ENCODE measurements at regions not wholly inside any gene's neighbourhood (a gene's known extent, or its start where the extent isn't known, plus 50 kb on each side); places are given as distances from the start of the nearest gene placed in this dataset.
"Not testable (repeated sequence)": the region's sequence is repeated elsewhere in the genome, so short reads cannot be mapped to it uniquely, and the experiment has no call there.

DNA sequence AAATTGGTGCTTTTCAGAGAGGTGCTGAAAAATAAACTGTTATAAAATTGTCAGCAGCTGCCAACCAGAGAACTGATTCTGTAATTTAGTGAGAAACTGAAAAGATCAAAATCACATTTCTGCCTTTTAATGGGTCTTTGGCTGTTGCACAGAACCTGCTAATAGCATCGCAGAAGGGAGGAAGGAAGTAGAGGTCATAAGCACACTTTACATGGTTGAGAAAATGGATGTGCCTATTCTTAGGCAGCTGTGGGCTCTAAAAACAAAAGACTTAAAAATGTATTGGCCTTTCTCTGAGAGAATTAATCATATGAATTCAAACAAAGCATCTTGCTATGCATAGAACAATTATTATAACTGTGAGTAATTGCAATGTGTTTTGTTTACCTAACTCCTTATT is 1186.9 kb downstream of the DSC3 start:
- no peak for DNase-seq
- Histone ChIP-seq H3K36me3 (no peaks in the 10 kb centered on the region), H3K4me3 (no peak overlapping the region), H3K9me3 (no peaks in the 10 kb centered on the region), H3K27me3 (no peaks in the 10 kb centered on the region), H3K9ac (ENCODE audit: low read depth in 2 of 2, low read length in 2 of 2) (no peak overlapping the region), H3K4me1 (no peaks in the 10 kb centered on the region), H3K27ac (no peak overlapping the region)
- intact Hi-C loops (cut with DNase I), result no loop called here
- TF ChIP-seq, protein P1, sequence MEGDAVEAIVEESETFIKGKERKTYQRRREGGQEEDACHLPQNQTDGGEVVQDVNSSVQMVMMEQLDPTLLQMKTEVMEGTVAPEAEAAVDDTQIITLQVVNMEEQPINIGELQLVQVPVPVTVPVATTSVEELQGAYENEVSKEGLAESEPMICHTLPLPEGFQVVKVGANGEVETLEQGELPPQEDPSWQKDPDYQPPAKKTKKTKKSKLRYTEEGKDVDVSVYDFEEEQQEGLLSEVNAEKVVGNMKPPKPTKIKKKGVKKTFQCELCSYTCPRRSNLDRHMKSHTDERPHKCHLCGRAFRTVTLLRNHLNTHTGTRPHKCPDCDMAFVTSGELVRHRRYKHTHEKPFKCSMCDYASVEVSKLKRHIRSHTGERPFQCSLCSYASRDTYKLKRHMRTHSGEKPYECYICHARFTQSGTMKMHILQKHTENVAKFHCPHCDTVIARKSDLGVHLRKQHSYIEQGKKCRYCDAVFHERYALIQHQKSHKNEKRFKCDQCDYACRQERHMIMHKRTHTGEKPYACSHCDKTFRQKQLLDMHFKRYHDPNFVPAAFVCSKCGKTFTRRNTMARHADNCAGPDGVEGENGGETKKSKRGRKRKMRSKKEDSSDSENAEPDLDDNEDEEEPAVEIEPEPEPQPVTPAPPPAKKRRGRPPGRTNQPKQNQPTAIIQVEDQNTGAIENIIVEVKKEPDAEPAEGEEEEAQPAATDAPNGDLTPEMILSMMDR (IDR thresholded peaks at IDR 0.05), result no peak

DNA sequence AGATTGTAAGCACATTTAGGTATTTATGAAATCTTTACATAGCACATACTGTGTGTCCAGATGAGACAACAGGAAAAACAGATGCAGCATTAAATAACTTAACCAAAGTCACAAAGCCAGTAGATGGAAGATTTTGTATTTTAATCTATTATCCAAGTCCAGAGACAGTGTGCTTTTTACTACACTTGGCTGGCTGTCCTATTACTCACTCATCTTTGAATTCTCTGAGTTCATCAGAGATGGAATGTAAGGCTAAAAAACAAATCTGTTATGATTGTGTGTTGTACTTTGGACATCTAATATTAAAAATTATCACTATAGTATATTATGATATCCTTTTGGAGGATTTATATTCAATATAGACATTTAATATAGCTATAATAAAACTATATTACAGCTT is 1189.4 kb downstream of the DSC3 start:
- Histone ChIP-seq H3K36me3 (no peaks in the 10 kb centered on the region), H3K9me3 (no peaks in the 10 kb centered on the region), H3K9ac (ENCODE audit: low read depth in 2 of 2, low read length in 2 of 2) (no peak overlapping the region), H3K27me3 (no peaks in the 10 kb centered on the region), H3K27ac (no peak overlapping the region), H3K4me3 (no peak overlapping the region), H3K4me1 (no peaks in the 10 kb centered on the region)
- TF ChIP-seq, protein P1 (IDR thresholded peaks at IDR 0.05), result no peak
- DNase-seq, result no peak
- intact Hi-C loops (cut with DNase I), result no loop called here

DNA sequence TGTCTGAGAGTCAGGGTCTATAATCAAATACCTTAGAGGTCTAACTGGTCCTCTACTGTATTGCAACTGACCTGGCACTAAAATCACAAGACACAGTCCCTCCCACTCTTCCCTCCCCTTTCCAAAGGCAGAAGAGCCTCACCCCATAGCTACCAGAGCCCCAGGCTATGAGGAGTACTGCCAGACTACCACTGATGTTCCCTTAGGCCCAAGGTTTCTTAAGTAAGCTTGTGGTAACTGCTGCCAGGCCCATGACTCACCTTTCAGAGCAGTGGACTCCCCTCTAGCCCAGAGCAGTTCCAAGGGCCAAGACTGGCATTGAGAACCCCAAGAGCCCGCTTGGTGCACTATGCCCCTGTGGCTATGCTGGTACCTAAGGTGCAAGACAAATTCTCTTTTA is 1193.4 kb downstream of the DSC3 start:
- DNase-seq, result no peak
- TF ChIP-seq, protein P1 (IDR thresholded peaks at IDR 0.05), result no peak
- intact Hi-C loops (cut with DNase I), result no loop called here
- Histone ChIP-seq H3K9me3 (no peaks in the 10 kb centered on the region), H3K9ac (ENCODE audit: low read depth in 2 of 2, low read length in 2 of 2) (no peak overlapping the region), H3K27ac (no peak overlapping the region), H3K36me3 (no peaks in the 10 kb centered on the region), H3K4me3 (no peak overlapping the region), H3K27me3 (no peaks in the 10 kb centered on the region), H3K4me1 (no peaks in the 10 kb centered on the region)

DNA sequence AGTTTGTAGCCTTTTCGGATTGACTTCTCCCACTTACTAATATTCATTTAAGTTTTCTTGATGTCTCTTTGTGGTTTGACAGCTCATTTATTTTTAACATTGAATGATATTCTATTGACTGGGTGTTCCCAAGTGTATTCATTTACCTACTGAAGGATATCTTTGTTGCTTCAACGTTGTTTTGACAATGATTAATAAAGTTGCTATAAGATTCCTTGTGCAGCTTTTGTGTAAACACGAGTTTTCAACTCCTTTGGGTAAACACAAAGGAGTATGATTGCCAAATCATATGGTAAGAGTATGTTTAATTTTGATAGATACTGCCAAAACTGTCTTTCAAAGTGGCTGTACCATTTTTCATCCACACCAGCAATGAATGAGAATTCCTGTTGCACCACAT is 1200.9 kb downstream of the DSC3 start:
- intact Hi-C loops (cut with DNase I), result no loop called here
- Histone ChIP-seq H3K9me3 (no peaks in the 10 kb centered on the region), H3K27ac (no peak overlapping the region), H3K9ac (ENCODE audit: low read depth in 2 of 2, low read length in 2 of 2) (no peak overlapping the region), H3K4me3 (no peak overlapping the region), H3K4me1 (no peaks in the 10 kb centered on the region), H3K36me3 (no peaks in the 10 kb centered on the region), H3K27me3 (no peaks in the 10 kb centered on the region)
- TF ChIP-seq, protein P1 (IDR thresholded peaks at IDR 0.05), result no peak
- DNase-seq, result no peak

DNA sequence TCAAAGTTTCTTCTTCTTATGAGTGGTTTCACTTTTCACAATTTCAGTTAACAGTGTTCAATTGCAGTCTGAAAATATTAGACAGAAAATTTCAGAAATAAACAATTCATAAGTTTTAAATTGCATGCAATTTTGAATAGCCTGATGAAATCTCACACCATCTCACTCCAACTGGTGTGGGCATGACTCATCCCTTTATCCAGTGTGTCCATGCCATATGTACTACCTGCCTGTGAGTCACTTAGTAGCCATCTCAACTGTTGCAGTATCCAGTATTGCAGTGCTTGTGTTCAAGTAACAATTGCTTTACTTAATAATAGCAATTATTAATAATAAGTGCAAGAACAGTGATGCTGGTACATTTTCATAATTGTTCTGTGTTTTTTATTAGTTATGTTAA is 1202.5 kb downstream of the DSC3 start:
- Histone ChIP-seq H3K9ac (ENCODE audit: low read depth in 2 of 2, low read length in 2 of 2) (no peak overlapping the region), H3K36me3 (no peaks in the 10 kb centered on the region), H3K4me1 (no peaks in the 10 kb centered on the region), H3K9me3 (no peaks in the 10 kb centered on the region), H3K4me3 (no peak overlapping the region), H3K27me3 (no peaks in the 10 kb centered on the region), H3K27ac (no peak overlapping the region)
- DNase-seq, result no peak
- TF ChIP-seq, protein P1 (IDR thresholded peaks at IDR 0.05), result no peak
- intact Hi-C loops (cut with DNase I), result no loop called here

DNA sequence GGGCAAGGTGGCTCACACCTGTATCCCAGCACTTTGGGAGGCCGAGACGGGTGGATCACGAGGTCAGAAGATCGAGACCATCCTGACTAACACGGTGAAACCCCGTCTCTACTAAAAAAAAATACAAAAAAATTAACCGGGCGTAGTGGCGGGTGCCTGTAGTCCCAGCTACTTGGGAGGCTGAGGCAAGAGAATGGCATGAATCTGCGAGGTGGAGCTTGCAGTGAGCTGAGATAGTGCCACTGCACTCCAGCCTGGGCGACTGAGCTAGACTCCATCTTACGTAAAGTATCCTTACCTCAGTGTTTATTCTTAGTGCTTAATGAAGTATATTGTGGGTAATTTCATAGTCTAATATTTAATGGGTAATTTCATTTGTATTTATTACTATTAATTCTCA is 1203.6 kb downstream of the DSC3 start:
- intact Hi-C loops (cut with DNase I); H3K9me3 ChIP-seq; H3K27me3 ChIP-seq; DNase-seq; H3K36me3 ChIP-seq; H3K4me3 ChIP-seq; H3K4me1 ChIP-seq; H3K9ac ChIP-seq (ENCODE audit: low read depth in 2 of 2, low read length in 2 of 2); H3K27ac ChIP-seq: not testable (repeated sequence)

Measured in colonic mucosa (tissue), 4 donors.